ENCODE measurements at regions not wholly inside any gene's neighbourhood (a gene's known extent, or its start where the extent isn't known, plus 50 kb on each side); places are given as distances from the start of the nearest gene placed in this dataset.

- DNase-seq (ENCODE audit: low spot score) = no peak
These were observed 258.6 kb downstream of the CBLN1 start for GRCh38 chr16:49023050-49023449.

- no peak for DNase-seq (ENCODE audit: low spot score)
These were observed 259.2 kb downstream of the CBLN1 start for GRCh38 chr16:49022351-49022963.

- no peak for DNase-seq (ENCODE audit: low spot score)
These were observed 260.5 kb downstream of the CBLN1 start for GRCh38 chr16:49021136-49021535.

GRCh38 chr16:49020436-49020835, 261.2 kb downstream of the CBLN1 start:
- DNase-seq (ENCODE audit: low spot score) = no peak

- no peak for DNase-seq (ENCODE audit: low spot score)
These were observed 261.8 kb downstream of the CBLN1 start for GRCh38 chr16:49019831-49020230.

GRCh38 chr16:49019081-49019633, 262.5 kb downstream of the CBLN1 start:
- no peak for DNase-seq (ENCODE audit: low spot score)

- no peak for DNase-seq (ENCODE audit: low spot score)
These were observed 263.2 kb downstream of the CBLN1 start for GRCh38 chr16:49018259-49018931.

- no peak for DNase-seq (ENCODE audit: low spot score)
These were observed 264.1 kb downstream of the CBLN1 start for GRCh38 chr16:49017501-49017900.

GRCh38 chr16:49016461-49016860, 265.2 kb downstream of the CBLN1 start:
- no peak for DNase-seq (ENCODE audit: low spot score)

- no peak for DNase-seq (ENCODE audit: low spot score)
These were observed 266.4 kb downstream of the CBLN1 start for GRCh38 chr16:49015225-49015592.

- DNase-seq (ENCODE audit: low spot score) = no peak
These were observed 267.1 kb downstream of the CBLN1 start for GRCh38 chr16:49014277-49015224.

- no peak for DNase-seq (ENCODE audit: low spot score)
These were observed 267.9 kb downstream of the CBLN1 start for GRCh38 chr16:49013727-49014080.

- DNase-seq (ENCODE audit: low spot score) = no peak
These were observed 268.5 kb downstream of the CBLN1 start for GRCh38 chr16:49012961-49013726.

- no peak for DNase-seq (ENCODE audit: low spot score)
These were observed 269.7 kb downstream of the CBLN1 start for GRCh38 chr16:49011901-49012300.

GRCh38 chr16:49010879-49011278, 270.8 kb downstream of the CBLN1 start:
- DNase-seq (ENCODE audit: low spot score) = no peak

- no peak for DNase-seq (ENCODE audit: low spot score)
These were observed 271.2 kb downstream of the CBLN1 start for GRCh38 chr16:49010396-49010795.

- DNase-seq (ENCODE audit: low spot score) = no peak
These were observed 272.4 kb downstream of the CBLN1 start for GRCh38 chr16:49009204-49009603.

- no peak for DNase-seq (ENCODE audit: low spot score)
These were observed 277.6 kb downstream of the CBLN1 start for GRCh38 chr16:49003992-49004391.

GRCh38 chr16:49003022-49003421, 278.6 kb downstream of the CBLN1 start:
- no peak for DNase-seq (ENCODE audit: low spot score)

GRCh38 chr16:49000594-49000993, 281.0 kb downstream of the CBLN1 start:
- no peak for DNase-seq (ENCODE audit: low spot score)

GRCh38 chr16:48999508-48999907, 282.1 kb downstream of the CBLN1 start:
- DNase-seq (ENCODE audit: low spot score) = no peak

GRCh38 chr16:48999044-48999443, 282.6 kb downstream of the CBLN1 start:
- DNase-seq (ENCODE audit: low spot score) = no peak

Measured in activated CD4-positive, alpha-beta T cell treated with anti-CD3 and anti-CD28 coated beads, Interleukin-2, Interleukin-4, amounts not matched to agents 100 ng/mL and 50 ng/mL, durations not matched to agents 16 hours and 8 hours (primary cell).